HFFc6 (cell line): ENCODE measurements at regions not wholly inside any gene's neighbourhood (a gene's known extent, or its start where the extent isn't known, plus 50 kb on each side); places are given as distances from the start of the nearest gene placed in this dataset.

ENCODE experiments used
- DNase-seq: peaks from one replicate; pipeline ENCODE4 v3.0.0-alpha.2; 2018
- H3K27ac Mint-ChIP-seq: 2 replicates; pipeline ENCODE4 v1.8.0; 2020; ENCODE audit warnings: mild to moderate bottlenecking, mixed read lengths
- H3K27me3 Mint-ChIP-seq: 2 replicates; pipeline ENCODE4 v1.8.0; 2021; ENCODE audit warnings: mild to moderate bottlenecking, moderate library complexity, mixed read lengths; ENCODE audit not compliant: insufficient read depth
- H3K36me3 Mint-ChIP-seq: 2 replicates; pipeline ENCODE4 v1.8.0; 2021; ENCODE audit warnings: low read depth, mixed read lengths
- H3K4me1 Mint-ChIP-seq: 2 replicates; pipeline ENCODE4 v1.8.0; 2020; ENCODE audit warnings: low read depth, mixed read lengths
- H3K4me3 Mint-ChIP-seq: 2 replicates; pipeline ENCODE4 v1.8.0; 2020; ENCODE audit warnings: mild to moderate bottlenecking, moderate library complexity, mixed read lengths
- H3K9me3 Mint-ChIP-seq: 2 replicates; pipeline ENCODE4 v1.8.0; 2020; ENCODE audit warnings: mild to moderate bottlenecking, mixed read lengths
- CTCF ChIP-seq: fragments of 200-600 bp; sonication (generic); IDR thresholded peaks from 2 replicates; pipeline ENCODE4 v1.5.0; 2021; ENCODE audit warnings: antibody characterized with exemption, mild to moderate bottlenecking

- Mint-ChIP-seq H3K27ac (no peak overlapping the region), H3K4me1 (no peaks in the 10 kb centered on the region), H3K9me3 (peaks cover 32% of the 10 kb centered on the region), H3K4me3 (no peak overlapping the region), H3K27me3 (no peaks in the 10 kb centered on the region), H3K36me3 (no peaks in the 10 kb centered on the region)
- DNase-seq: no peak
- TF ChIP-seq CTCF: no peak
Measured at GRCh38 chr4:162644346-162644745, 480.5 kb upstream of the FSTL5 start.

GRCh38 chr4:162640152-162640551 is 476.4 kb upstream of the FSTL5 start:
- no peak overlapping the region for H3K27ac Mint-ChIP-seq
- TF ChIP-seq CTCF: no peak
- no peaks in the 10 kb centered on the region for H3K27me3 Mint-ChIP-seq
- DNase-seq: no peak
- peaks cover 27% of the 10 kb centered on the region for H3K9me3 Mint-ChIP-seq
- no peaks in the 10 kb centered on the region for H3K4me1 Mint-ChIP-seq
- H3K36me3 Mint-ChIP-seq: no peaks in the 10 kb centered on the region
- H3K4me3 Mint-ChIP-seq: no peak overlapping the region

- no peaks in the 10 kb centered on the region for H3K4me1 Mint-ChIP-seq
- no peak for DNase-seq
- H3K36me3 Mint-ChIP-seq: no peaks in the 10 kb centered on the region
- H3K27me3 Mint-ChIP-seq: no peaks in the 10 kb centered on the region
- TF ChIP-seq CTCF: peak; percentile 30; the same call in 1 of the 2 replicates
- H3K9me3 Mint-ChIP-seq: peaks cover 32% of the 10 kb centered on the region
- no peak overlapping the region for H3K27ac Mint-ChIP-seq
- no peak overlapping the region for H3K4me3 Mint-ChIP-seq
Measured at GRCh38 chr4:162634390-162634789, 470.6 kb upstream of the FSTL5 start.

GRCh38 chr4:162622664-162623063 is 458.9 kb upstream of the FSTL5 start:
- Mint-ChIP-seq H3K27me3 (peaks cover 2% of the 10 kb centered on the region; the same call in 1 of the 2 replicates), H3K4me1 (no peaks in the 10 kb centered on the region), H3K4me3 (no peak overlapping the region), H3K9me3 (peaks cover 35% of the 10 kb centered on the region), H3K27ac (no peak overlapping the region), H3K36me3 (peaks cover 5% of the 10 kb centered on the region; the same call in 1 of the 2 replicates)
- no peak for TF ChIP-seq CTCF
- DNase-seq: no peak

- no peaks in the 10 kb centered on the region; the same call in 1 of the 2 replicates for H3K36me3 Mint-ChIP-seq
- no peak overlapping the region for H3K4me3 Mint-ChIP-seq
- H3K27ac Mint-ChIP-seq: no peak overlapping the region
- DNase-seq: no peak
- no peaks in the 10 kb centered on the region for H3K4me1 Mint-ChIP-seq
- peaks cover 43% of the 10 kb centered on the region for H3K9me3 Mint-ChIP-seq
- no peak for TF ChIP-seq CTCF
- H3K27me3 Mint-ChIP-seq: no peaks in the 10 kb centered on the region; the same call in 1 of the 2 replicates
Measured at GRCh38 chr4:162610116-162610515, 446.3 kb upstream of the FSTL5 start.

- no peak for DNase-seq
- H3K27me3 Mint-ChIP-seq: no peaks in the 10 kb centered on the region
- no peak overlapping the region for H3K4me3 Mint-ChIP-seq
- H3K4me1 Mint-ChIP-seq: no peaks in the 10 kb centered on the region
- H3K9me3 Mint-ChIP-seq: peaks cover 23% of the 10 kb centered on the region
- no peak for TF ChIP-seq CTCF
- H3K36me3 Mint-ChIP-seq: no peaks in the 10 kb centered on the region
- H3K27ac Mint-ChIP-seq: no peak overlapping the region
Measured at GRCh38 chr4:162586266-162586665, 422.5 kb upstream of the FSTL5 start.
